ENCODE measurements at regions not wholly inside any gene's neighbourhood (a gene's known extent, or its start where the extent isn't known, plus 50 kb on each side); places are given as distances from the start of the nearest gene placed in this dataset.

DNA sequence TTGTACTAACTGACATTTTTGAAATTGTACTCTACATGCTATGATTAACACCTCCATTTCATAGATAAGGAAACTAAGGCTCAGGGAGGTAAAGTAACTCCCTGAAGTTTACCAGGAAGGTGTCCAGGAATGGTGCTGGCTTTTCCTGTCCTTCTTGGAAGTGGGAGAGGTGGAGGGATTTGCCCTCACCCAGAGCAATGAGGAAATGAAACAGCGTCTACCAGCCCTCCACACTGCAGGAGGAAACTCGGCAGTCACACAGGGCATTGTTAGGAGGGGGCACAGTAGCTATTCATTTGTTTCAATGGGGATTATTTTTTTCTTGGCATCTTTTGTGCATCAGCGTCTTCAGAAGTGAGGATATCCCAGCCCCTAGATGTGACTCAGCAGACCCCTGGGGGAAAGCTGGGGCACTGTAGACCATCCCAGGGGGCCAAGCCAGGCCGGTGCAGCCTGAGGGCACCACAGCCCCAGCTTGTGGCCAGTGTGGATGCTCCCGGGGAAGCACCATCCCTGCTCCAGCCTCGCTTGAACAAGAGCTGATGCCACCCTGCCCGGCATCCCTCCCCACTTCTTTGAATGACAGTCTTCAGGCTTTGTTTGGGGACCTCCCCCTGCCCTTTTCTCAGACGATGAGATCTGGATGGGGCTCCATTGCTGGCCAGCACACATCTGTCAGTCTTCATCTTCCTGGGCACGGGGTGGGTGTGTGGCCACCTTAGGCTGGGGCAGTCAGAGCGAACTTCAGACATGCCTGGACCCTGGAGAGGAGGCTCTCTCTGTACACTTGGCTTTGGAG is 224.4 kb upstream of the PMEPA1 start:
- WGBS, 5 donors: 61 to 77% (median 71%) methylated on average over 10 of the region's 10 CpGs
- H3K9me3 ChIP-seq: no peaks in the 10 kb centered on the region
- intact Hi-C loops (cut with DNase I; ENCODE audit: low total_unique reads): no loop called here
- no peak overlapping the region for H3K27ac ChIP-seq
- peaks cover 0 to 15% (median 0%) of the 10 kb centered on the region in 3 donors for H3K27me3 ChIP-seq
- no peaks in the 10 kb centered on the region for H3K36me3 ChIP-seq
- DNase-seq: no peak
- no peak for TF ChIP-seq POLR2AphosphoS5 (IDR thresholded peaks at IDR 0.05)
- no peak for TF ChIP-seq POLR2A (IDR thresholded peaks at IDR 0.05)
- TF ChIP-seq, protein P1, sequence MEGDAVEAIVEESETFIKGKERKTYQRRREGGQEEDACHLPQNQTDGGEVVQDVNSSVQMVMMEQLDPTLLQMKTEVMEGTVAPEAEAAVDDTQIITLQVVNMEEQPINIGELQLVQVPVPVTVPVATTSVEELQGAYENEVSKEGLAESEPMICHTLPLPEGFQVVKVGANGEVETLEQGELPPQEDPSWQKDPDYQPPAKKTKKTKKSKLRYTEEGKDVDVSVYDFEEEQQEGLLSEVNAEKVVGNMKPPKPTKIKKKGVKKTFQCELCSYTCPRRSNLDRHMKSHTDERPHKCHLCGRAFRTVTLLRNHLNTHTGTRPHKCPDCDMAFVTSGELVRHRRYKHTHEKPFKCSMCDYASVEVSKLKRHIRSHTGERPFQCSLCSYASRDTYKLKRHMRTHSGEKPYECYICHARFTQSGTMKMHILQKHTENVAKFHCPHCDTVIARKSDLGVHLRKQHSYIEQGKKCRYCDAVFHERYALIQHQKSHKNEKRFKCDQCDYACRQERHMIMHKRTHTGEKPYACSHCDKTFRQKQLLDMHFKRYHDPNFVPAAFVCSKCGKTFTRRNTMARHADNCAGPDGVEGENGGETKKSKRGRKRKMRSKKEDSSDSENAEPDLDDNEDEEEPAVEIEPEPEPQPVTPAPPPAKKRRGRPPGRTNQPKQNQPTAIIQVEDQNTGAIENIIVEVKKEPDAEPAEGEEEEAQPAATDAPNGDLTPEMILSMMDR (IDR thresholded peaks at IDR 0.05): no peak
- TF ChIP-seq EP300 (IDR thresholded peaks at IDR 0.05): no peak
- H3K4me3 ChIP-seq: no peak overlapping the region
- H3K4me1 ChIP-seq: no peaks in the 10 kb centered on the region

DNA sequence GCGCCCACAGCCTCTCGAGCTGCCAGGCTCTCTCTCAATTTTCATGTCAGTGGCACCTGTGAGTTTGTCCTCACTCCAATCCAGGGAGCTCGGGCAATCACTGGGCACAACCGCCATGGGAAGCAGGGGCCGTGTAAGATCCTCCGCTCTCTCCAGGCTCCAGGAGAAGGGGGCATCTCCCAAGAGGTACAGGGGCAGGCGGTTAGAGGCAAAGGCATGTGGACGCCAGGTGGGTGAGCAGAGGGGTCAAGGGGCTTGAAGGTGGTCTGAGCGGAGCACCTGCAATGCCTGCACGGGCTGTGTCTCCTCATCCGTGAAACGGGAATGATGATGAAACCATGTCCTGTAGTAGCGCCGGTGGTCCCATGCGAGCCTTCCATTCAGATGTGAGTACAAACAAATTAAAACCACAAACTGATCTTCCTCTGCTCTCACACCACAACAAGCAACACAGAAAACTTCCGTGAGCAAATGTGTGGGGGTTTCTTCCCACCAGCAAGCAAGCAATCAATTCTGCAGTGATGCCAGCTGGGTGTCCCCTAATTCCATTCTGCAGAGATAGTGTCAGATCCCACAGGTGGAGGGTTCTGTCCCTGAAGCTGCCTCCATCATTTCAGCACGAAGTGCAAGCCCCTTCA is 222.5 kb upstream of the PMEPA1 start:
- 78 to 86% (median 84%) methylated on average over 12 to 17 of the region's 17 CpGs for WGBS, 5 donors
- intact Hi-C loops (cut with DNase I; ENCODE audit: low total_unique reads): no loop called here
- DNase-seq: no peak
- Histone ChIP-seq H3K4me3 (no peak overlapping the region), H3K27me3 (peaks cover 0 to 19% (median 0%) of the 10 kb centered on the region in 3 donors), H3K9me3 (peaks cover 0 to 3% (median 0%) of the 10 kb centered on the region in 4 donors), H3K36me3 (no peaks in the 10 kb centered on the region), H3K4me1 (no peaks in the 10 kb centered on the region), H3K27ac (no peak overlapping the region)
- TF ChIP-seq POLR2A (IDR thresholded peaks at IDR 0.05): no peak
- TF ChIP-seq, protein P1 (IDR thresholded peaks at IDR 0.05): no peak
- TF ChIP-seq EP300 (IDR thresholded peaks at IDR 0.05): no peak
- TF ChIP-seq POLR2AphosphoS5 (IDR thresholded peaks at IDR 0.05): no peak

DNA sequence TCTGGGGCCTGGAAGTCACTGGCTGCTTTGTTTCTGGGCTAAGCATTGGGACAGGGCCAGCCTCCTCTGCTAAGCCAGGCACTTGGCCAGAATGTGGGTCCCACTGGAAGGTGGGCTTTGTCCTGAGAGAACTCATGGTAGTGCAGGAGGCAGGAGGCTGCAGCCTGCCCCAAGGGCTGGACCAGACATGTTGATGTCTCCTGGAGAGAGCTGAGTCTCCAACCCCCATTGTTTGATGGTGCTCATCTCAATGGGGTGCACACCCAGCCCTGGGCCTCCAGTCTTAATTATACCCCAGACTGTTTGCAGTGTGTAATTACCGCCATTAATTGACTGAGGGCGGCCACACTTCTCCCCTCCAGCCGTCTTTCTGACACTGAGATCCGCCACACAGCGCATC is 220.5 kb upstream of the PMEPA1 start:
- Histone ChIP-seq H3K4me3 (no peak overlapping the region), H3K9me3 (peaks cover 0 to 17% (median 12%) of the 10 kb centered on the region in 4 donors), H3K4me1 (no peaks in the 10 kb centered on the region), H3K27me3 (peaks cover 0 to 19% (median 0%) of the 10 kb centered on the region in 3 donors), H3K36me3 (no peaks in the 10 kb centered on the region), H3K27ac (no peak overlapping the region)
- DNase-seq: peak in 1 of 2 donors; percentile 34
- TF ChIP-seq POLR2A (IDR thresholded peaks at IDR 0.05) (no peak), POLR2AphosphoS5 (IDR thresholded peaks at IDR 0.05) (no peak), EP300 (IDR thresholded peaks at IDR 0.05) (no peak)
- TF ChIP-seq, protein P1 (IDR thresholded peaks at IDR 0.05): no peak
- intact Hi-C loops (cut with DNase I; ENCODE audit: low total_unique reads): no loop called here
- WGBS, 5 donors: 82 to 90% (median 85%) methylated on average over 5 of the region's 5 CpGs

DNA sequence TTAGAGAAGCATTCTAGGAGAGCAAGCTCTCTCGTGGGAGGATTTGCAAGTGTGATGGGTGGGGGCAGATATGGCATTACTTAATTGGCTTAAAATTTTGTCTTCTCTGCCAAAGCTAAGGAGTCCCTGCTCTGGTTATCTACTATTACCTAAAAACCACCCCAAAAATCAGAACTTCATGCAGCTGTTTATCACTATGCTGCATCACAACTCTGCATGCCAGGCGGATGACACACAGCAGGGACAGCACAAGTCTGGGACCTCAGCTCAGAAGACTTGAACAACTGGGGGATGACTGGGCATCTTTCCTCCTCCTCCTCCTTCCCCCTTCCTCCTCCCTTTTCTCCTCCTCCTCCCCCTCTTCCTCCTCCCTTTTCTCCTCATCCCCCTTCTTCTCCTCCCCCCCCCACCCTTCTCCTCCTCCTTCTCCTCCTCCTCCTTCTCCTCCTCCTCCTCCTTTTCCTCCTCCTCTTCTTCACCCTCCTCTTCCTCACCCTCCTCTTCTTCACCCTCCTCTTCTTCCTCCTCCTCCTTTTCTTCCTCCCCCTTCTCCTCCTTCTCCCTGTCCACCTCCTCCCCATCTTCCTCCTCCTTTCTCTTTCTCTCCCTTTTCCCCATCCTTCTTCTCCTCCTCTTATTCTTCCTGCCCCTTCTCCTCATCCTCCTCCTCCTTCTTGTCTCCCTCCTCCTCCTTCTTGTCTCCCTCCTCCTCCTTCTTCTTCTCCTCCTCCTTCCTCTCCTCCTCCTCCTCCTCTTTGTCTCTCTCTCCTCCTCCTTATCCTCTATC is 218.6 kb upstream of the PMEPA1 start:
- 48 to 68% (median 64%) methylated on average over 2 of the region's 2 CpGs for WGBS, 5 donors
- intact Hi-C loops (cut with DNase I; ENCODE audit: low total_unique reads): no loop called here
- DNase-seq: no peak
- peaks cover 0 to 20% (median 14%) of the 10 kb centered on the region in 4 donors for H3K9me3 ChIP-seq
- no peak overlapping the region for H3K27ac ChIP-seq
- no peaks in the 10 kb centered on the region for H3K4me1 ChIP-seq
- TF ChIP-seq POLR2A (IDR thresholded peaks at IDR 0.05): no peak
- TF ChIP-seq, protein P1 (IDR thresholded peaks at IDR 0.05): no peak
- no peak for TF ChIP-seq POLR2AphosphoS5 (IDR thresholded peaks at IDR 0.05)
- no peak for TF ChIP-seq EP300 (IDR thresholded peaks at IDR 0.05)
- no peaks in the 10 kb centered on the region for H3K36me3 ChIP-seq
- peaks cover 0 to 17% (median 0%) of the 10 kb centered on the region in 3 donors for H3K27me3 ChIP-seq
- H3K4me3 ChIP-seq: no peak overlapping the region
